ENCODE measurements at regions not wholly inside any gene's neighbourhood (a gene's known extent, or its start where the extent isn't known, plus 50 kb on each side); places are given as distances from the start of the nearest gene placed in this dataset.
"Not testable (repeated sequence)": the region's sequence is repeated elsewhere in the genome, so short reads cannot be mapped to it uniquely, and the experiment has no call there.

GRCh38 chr2:65583061-65583460 lies 150.7 kb upstream of the SPRED2 start:
- Mint-ChIP-seq H3K9me3 (no peaks in the 10 kb centered on the region), H3K27me3 (peaks cover 6% of the 10 kb centered on the region), H3K27ac (no peak overlapping the region), H3K4me1 (peaks cover 3% of the 10 kb centered on the region), H3K4me3 (no peak overlapping the region), H3K36me3 (no peaks in the 10 kb centered on the region)
- no peak for ATAC-seq (ENCODE audit: low read depth)
- DNase-seq (ENCODE audit: low spot score in 2 of 2): no peak

- ATAC-seq (ENCODE audit: low read depth): no peak
These were observed 150.0 kb upstream of the SPRED2 start for GRCh38 chr2:65582364-65582763.

GRCh38 chr2:65580824-65581223 lies 148.4 kb upstream of the SPRED2 start:
- H3K9me3 Mint-ChIP-seq: no peaks in the 10 kb centered on the region
- H3K27me3 Mint-ChIP-seq: peaks cover 5% of the 10 kb centered on the region
- H3K27ac Mint-ChIP-seq: no peak overlapping the region
- DNase-seq (ENCODE audit: low spot score in 2 of 2) (no peak), ATAC-seq (ENCODE audit: low read depth) (no peak)
- H3K4me1 Mint-ChIP-seq: peaks cover 5% of the 10 kb centered on the region
- H3K36me3 Mint-ChIP-seq: no peaks in the 10 kb centered on the region
- H3K4me3 Mint-ChIP-seq: no peak overlapping the region

More at GRCh38 chr2:65582364-65582763, 150.0 kb upstream of the SPRED2 start:
- DNase-seq (ENCODE audit: low spot score in 2 of 2): no peak
- H3K27me3 Mint-ChIP-seq: peaks cover 5% of the 10 kb centered on the region
- no peaks in the 10 kb centered on the region for H3K9me3 Mint-ChIP-seq
- H3K4me1 Mint-ChIP-seq: peaks cover 5% of the 10 kb centered on the region
- H3K36me3 Mint-ChIP-seq: no peaks in the 10 kb centered on the region
- no peak overlapping the region for H3K4me3 Mint-ChIP-seq
- no peak overlapping the region for H3K27ac Mint-ChIP-seq

- Mint-ChIP-seq H3K27me3 (peaks cover 5% of the 10 kb centered on the region), H3K4me1 (peaks cover 5% of the 10 kb centered on the region), H3K9me3 (no peaks in the 10 kb centered on the region), H3K36me3 (no peaks in the 10 kb centered on the region), H3K4me3 (no peak overlapping the region), H3K27ac (no peak overlapping the region)
- no peak for ATAC-seq (ENCODE audit: low read depth)
- DNase-seq (ENCODE audit: low spot score in 2 of 2): no peak
These were observed 147.3 kb upstream of the SPRED2 start for GRCh38 chr2:65579506-65580235.

- no peaks in the 10 kb centered on the region for H3K9me3 Mint-ChIP-seq
- no peak overlapping the region for H3K27ac Mint-ChIP-seq
- peaks cover 7% of the 10 kb centered on the region for H3K4me1 Mint-ChIP-seq
- ATAC-seq (ENCODE audit: low read depth): no peak
- H3K4me3 Mint-ChIP-seq: no peak overlapping the region
- H3K36me3 Mint-ChIP-seq: no peaks in the 10 kb centered on the region
- no peak for DNase-seq (ENCODE audit: low spot score in 2 of 2)
- H3K27me3 Mint-ChIP-seq: peaks cover 5% of the 10 kb centered on the region
These were observed 145.3 kb upstream of the SPRED2 start for GRCh38 chr2:65577654-65578053.

- Mint-ChIP-seq H3K9me3 (no peaks in the 10 kb centered on the region), H3K27me3 (peaks cover 5% of the 10 kb centered on the region), H3K4me3 (no peak overlapping the region), H3K36me3 (no peaks in the 10 kb centered on the region), H3K4me1 (peaks cover 7% of the 10 kb centered on the region), H3K27ac (no peak overlapping the region)
- DNase-seq (ENCODE audit: low spot score in 2 of 2) (no peak), ATAC-seq (ENCODE audit: low read depth) (no peak)
These were observed 144.6 kb upstream of the SPRED2 start for GRCh38 chr2:65576861-65577601.

GRCh38 chr2:65576278-65576677 lies 143.9 kb upstream of the SPRED2 start:
- no peaks in the 10 kb centered on the region for H3K36me3 Mint-ChIP-seq
- DNase-seq (ENCODE audit: low spot score in 2 of 2) (no peak), ATAC-seq (ENCODE audit: low read depth) (no peak)
- H3K4me3 Mint-ChIP-seq: no peak overlapping the region
- no peaks in the 10 kb centered on the region for H3K9me3 Mint-ChIP-seq
- H3K27ac Mint-ChIP-seq: no peak overlapping the region
- H3K27me3 Mint-ChIP-seq: peaks cover 5% of the 10 kb centered on the region
- H3K4me1 Mint-ChIP-seq: peaks cover 6% of the 10 kb centered on the region

- no peak for ATAC-seq (ENCODE audit: low read depth)
- Mint-ChIP-seq H3K4me1 (peaks cover 4% of the 10 kb centered on the region), H3K36me3 (no peaks in the 10 kb centered on the region), H3K27me3 (peaks cover 3% of the 10 kb centered on the region), H3K4me3 (no peak overlapping the region), H3K9me3 (no peaks in the 10 kb centered on the region), H3K27ac (no peak overlapping the region)
- no peak for DNase-seq (ENCODE audit: low spot score in 2 of 2)
These were observed 142.6 kb upstream of the SPRED2 start for GRCh38 chr2:65574993-65575392.

GRCh38 chr2:65568656-65569440 lies 136.4 kb upstream of the SPRED2 start:
- not testable (repeated sequence) for H3K4me3 Mint-ChIP-seq; DNase-seq (ENCODE audit: low spot score in 2 of 2); H3K4me1 Mint-ChIP-seq; H3K9me3 Mint-ChIP-seq; H3K36me3 Mint-ChIP-seq; H3K27me3 Mint-ChIP-seq; H3K27ac Mint-ChIP-seq; ATAC-seq (ENCODE audit: low read depth)

- ATAC-seq (ENCODE audit: low read depth) (peak; percentile 56), DNase-seq (ENCODE audit: low spot score in 2 of 2) (no peak)
- H3K27me3 Mint-ChIP-seq: peaks cover 5% of the 10 kb centered on the region
- peaks cover 1% of the 10 kb centered on the region for H3K36me3 Mint-ChIP-seq
- H3K4me1 Mint-ChIP-seq: peaks cover 3% of the 10 kb centered on the region
- no peak overlapping the region for H3K27ac Mint-ChIP-seq
- H3K9me3 Mint-ChIP-seq: peaks cover 1% of the 10 kb centered on the region
- peak overlapping the region; percentile 58 for H3K4me3 Mint-ChIP-seq
These were observed 134.2 kb upstream of the SPRED2 start for GRCh38 chr2:65566617-65567016.

- peaks cover 3% of the 10 kb centered on the region for H3K4me1 Mint-ChIP-seq
- H3K9me3 Mint-ChIP-seq: peaks cover 1% of the 10 kb centered on the region
- peaks cover 1% of the 10 kb centered on the region for H3K36me3 Mint-ChIP-seq
- DNase-seq (ENCODE audit: low spot score in 2 of 2): no peak
- H3K27ac Mint-ChIP-seq: no peak overlapping the region
- ATAC-seq (ENCODE audit: low read depth): no peak
- peaks cover 7% of the 10 kb centered on the region for H3K27me3 Mint-ChIP-seq
- H3K4me3 Mint-ChIP-seq: no peak overlapping the region
These were observed 133.3 kb upstream of the SPRED2 start for GRCh38 chr2:65565681-65566080.

GRCh38 chr2:65564299-65564698 lies 131.9 kb upstream of the SPRED2 start:
- H3K4me1 Mint-ChIP-seq: peaks cover 3% of the 10 kb centered on the region
- H3K4me3 Mint-ChIP-seq: no peak overlapping the region
- peaks cover 1% of the 10 kb centered on the region for H3K9me3 Mint-ChIP-seq
- peaks cover 1% of the 10 kb centered on the region for H3K36me3 Mint-ChIP-seq
- H3K27ac Mint-ChIP-seq: no peak overlapping the region
- no peak for DNase-seq (ENCODE audit: low spot score in 2 of 2)
- H3K27me3 Mint-ChIP-seq: peaks cover 7% of the 10 kb centered on the region
- ATAC-seq (ENCODE audit: low read depth): no peak

GRCh38 chr2:65562890-65563289 lies 130.5 kb upstream of the SPRED2 start:
- Mint-ChIP-seq H3K27me3 (peaks cover 6% of the 10 kb centered on the region), H3K4me3 (no peak overlapping the region), H3K27ac (no peak overlapping the region), H3K4me1 (peaks cover 3% of the 10 kb centered on the region), H3K36me3 (peaks cover 1% of the 10 kb centered on the region), H3K9me3 (peaks cover 1% of the 10 kb centered on the region)
- no peak for ATAC-seq (ENCODE audit: low read depth)
- DNase-seq (ENCODE audit: low spot score in 2 of 2): no peak

- peaks cover 1% of the 10 kb centered on the region for H3K36me3 Mint-ChIP-seq
- no peak overlapping the region for H3K27ac Mint-ChIP-seq
- peaks cover 1% of the 10 kb centered on the region for H3K9me3 Mint-ChIP-seq
- peaks cover 20% of the 10 kb centered on the region for H3K27me3 Mint-ChIP-seq
- no peak overlapping the region for H3K4me3 Mint-ChIP-seq
- H3K4me1 Mint-ChIP-seq: peaks cover 21% of the 10 kb centered on the region
- no peak for ATAC-seq (ENCODE audit: low read depth)
- DNase-seq (ENCODE audit: low spot score in 2 of 2): no peak
These were observed 126.3 kb upstream of the SPRED2 start for GRCh38 chr2:65558743-65559142.
